ENCODE measurements at regions not wholly inside any gene's neighbourhood (a gene's known extent, or its start where the extent isn't known, plus 50 kb on each side); places are given as distances from the start of the nearest gene placed in this dataset.

DNA sequence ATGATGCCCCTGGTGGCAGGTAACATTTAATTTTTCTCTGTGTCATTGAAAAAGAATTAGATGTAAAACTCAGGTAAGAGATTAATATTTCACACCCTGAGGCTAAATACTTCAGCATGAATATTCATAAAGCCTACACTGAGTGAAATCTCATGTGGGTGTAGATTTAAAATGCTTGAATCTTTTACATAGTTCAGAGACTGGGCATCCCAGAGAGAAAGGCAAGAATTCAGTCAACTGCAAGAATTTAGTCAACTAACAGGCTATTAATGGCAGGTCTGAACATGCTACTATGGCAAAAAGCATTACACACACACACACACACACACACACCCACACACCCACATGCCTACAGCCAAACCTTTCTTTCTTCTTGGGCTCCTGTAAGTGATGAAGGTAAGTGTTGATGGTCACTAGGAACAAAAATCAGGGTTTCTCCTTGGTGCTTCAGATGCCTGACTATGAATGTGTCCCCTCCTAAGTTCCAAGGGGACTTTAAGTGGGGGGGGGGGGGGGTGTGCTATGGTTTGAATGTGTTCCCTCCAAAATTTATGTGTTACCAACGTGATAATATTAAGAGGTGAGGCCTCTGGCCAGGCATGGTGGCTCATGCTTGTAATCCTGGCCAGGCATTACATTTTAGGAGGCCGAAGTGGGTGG lies 63.7 kb upstream of the PSMD7 start:
- TF ChIP-seq, protein P1, sequence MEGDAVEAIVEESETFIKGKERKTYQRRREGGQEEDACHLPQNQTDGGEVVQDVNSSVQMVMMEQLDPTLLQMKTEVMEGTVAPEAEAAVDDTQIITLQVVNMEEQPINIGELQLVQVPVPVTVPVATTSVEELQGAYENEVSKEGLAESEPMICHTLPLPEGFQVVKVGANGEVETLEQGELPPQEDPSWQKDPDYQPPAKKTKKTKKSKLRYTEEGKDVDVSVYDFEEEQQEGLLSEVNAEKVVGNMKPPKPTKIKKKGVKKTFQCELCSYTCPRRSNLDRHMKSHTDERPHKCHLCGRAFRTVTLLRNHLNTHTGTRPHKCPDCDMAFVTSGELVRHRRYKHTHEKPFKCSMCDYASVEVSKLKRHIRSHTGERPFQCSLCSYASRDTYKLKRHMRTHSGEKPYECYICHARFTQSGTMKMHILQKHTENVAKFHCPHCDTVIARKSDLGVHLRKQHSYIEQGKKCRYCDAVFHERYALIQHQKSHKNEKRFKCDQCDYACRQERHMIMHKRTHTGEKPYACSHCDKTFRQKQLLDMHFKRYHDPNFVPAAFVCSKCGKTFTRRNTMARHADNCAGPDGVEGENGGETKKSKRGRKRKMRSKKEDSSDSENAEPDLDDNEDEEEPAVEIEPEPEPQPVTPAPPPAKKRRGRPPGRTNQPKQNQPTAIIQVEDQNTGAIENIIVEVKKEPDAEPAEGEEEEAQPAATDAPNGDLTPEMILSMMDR (optimal IDR thresholded peaks at IDR 0.05 in 1 of 3, IDR thresholded peaks at IDR 0.05 in 1 of 3, conservative IDR thresholded peaks at IDR 0.05 in 1 of 3; ENCODE audit: extremely low read depth in 1 of 3, insufficient read depth in 2 of 3, low read length in 3 of 3) = no peak
- no peak for TF ChIP-seq EZH2 (IDR thresholded peaks at IDR 0.05; ENCODE audit: low read length)

Data from keratinocyte (primary cell).